ENCODE measurements at regions not wholly inside any gene's neighbourhood (a gene's known extent, or its start where the extent isn't known, plus 50 kb on each side); places are given as distances from the start of the nearest gene placed in this dataset.

DNA sequence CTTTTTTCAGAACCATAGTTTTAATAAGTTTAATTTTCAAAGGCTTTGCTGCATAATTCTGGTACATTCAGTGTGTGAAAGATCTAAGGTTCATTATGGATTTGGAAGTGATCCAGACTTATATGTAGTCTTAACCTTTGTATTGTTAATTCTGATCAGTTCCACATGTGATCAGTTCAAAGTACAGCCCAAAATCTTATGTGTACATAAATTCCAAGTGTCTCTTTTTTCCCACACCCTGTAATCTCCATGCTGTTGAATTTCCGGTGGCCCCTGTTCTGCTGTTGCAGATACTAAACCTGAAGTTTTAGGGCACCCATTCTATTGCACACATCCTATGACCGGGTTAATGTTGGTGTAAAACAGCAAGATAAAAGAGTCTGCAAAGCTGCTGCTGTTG lies 1147.5 kb upstream of the CDH8 start:
- TF ChIP-seq POLR2AphosphoS5 (IDR thresholded peaks at IDR 0.05; ENCODE audit: low read depth, low read length) = no peak
- TF ChIP-seq, protein P1, sequence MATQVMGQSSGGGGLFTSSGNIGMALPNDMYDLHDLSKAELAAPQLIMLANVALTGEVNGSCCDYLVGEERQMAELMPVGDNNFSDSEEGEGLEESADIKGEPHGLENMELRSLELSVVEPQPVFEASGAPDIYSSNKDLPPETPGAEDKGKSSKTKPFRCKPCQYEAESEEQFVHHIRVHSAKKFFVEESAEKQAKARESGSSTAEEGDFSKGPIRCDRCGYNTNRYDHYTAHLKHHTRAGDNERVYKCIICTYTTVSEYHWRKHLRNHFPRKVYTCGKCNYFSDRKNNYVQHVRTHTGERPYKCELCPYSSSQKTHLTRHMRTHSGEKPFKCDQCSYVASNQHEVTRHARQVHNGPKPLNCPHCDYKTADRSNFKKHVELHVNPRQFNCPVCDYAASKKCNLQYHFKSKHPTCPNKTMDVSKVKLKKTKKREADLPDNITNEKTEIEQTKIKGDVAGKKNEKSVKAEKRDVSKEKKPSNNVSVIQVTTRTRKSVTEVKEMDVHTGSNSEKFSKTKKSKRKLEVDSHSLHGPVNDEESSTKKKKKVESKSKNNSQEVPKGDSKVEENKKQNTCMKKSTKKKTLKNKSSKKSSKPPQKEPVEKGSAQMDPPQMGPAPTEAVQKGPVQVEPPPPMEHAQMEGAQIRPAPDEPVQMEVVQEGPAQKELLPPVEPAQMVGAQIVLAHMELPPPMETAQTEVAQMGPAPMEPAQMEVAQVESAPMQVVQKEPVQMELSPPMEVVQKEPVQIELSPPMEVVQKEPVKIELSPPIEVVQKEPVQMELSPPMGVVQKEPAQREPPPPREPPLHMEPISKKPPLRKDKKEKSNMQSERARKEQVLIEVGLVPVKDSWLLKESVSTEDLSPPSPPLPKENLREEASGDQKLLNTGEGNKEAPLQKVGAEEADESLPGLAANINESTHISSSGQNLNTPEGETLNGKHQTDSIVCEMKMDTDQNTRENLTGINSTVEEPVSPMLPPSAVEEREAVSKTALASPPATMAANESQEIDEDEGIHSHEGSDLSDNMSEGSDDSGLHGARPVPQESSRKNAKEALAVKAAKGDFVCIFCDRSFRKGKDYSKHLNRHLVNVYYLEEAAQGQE (IDR thresholded peaks at IDR 0.05; ENCODE audit: insufficient read depth in 1 of 2, low read depth in 2 of 2, low read length in 2 of 2) = no peak
- TF ChIP-seq FOXP2 (optimal IDR thresholded peaks at IDR 0.05; ENCODE audit: borderline replicate concordance, extremely low read depth, extremely low read length, insufficient read depth) = no peak
- TF ChIP-seq SIN3A (IDR thresholded peaks at IDR 0.05; ENCODE audit: borderline replicate concordance, insufficient read depth, low read length) = no peak
- TF ChIP-seq TAF1 (IDR thresholded peaks at IDR 0.05; ENCODE audit: borderline replicate concordance, insufficient read depth, low read length) = no peak

DNA sequence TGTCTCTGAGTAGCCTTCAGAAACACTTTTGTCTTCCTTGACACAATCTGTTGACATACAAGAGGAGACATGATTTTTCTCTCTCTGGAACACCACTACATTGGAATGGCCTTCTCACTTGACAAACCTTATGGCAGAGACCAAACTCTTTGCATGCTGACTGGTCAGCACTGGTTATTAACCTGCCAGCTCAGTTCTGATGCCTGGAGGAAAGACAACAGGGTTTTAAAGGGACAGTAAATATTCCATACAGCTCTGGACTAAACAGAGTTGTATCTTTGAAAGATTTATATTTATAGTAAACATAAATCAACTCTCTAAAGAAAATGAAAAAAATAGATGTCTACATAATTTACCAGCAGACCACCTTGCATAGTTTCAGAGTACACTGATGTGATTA lies 1139.1 kb upstream of the CDH8 start:
- TF ChIP-seq FOXP2 (optimal IDR thresholded peaks at IDR 0.05; ENCODE audit: borderline replicate concordance, extremely low read depth, extremely low read length, insufficient read depth) (no peak), SIN3A (IDR thresholded peaks at IDR 0.05; ENCODE audit: borderline replicate concordance, insufficient read depth, low read length) (no peak), POLR2AphosphoS5 (IDR thresholded peaks at IDR 0.05; ENCODE audit: low read depth, low read length) (no peak), TAF1 (IDR thresholded peaks at IDR 0.05; ENCODE audit: borderline replicate concordance, insufficient read depth, low read length) (no peak)
- TF ChIP-seq, protein P1 (IDR thresholded peaks at IDR 0.05; ENCODE audit: insufficient read depth in 1 of 2, low read depth in 2 of 2, low read length in 2 of 2) = no peak

DNA sequence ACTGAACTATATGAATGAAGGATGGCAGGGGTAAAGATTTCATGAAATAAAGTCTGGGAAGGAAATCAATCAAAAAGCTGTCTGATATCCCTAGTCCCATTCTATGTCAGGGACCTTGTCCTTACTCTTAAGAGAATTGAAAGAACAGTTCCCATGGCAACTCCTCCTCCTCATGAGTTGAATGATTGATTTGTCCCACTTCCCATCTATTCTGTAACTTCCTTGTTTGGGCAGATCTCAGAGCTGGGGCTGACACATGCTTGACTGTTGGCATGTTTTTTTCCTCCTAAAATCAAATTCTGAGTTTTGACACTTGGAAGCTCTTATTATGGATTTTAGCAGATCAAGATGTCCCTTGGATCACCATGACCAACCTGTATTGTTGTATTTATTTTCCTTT lies 1138.6 kb upstream of the CDH8 start:
- TF ChIP-seq TAF1 (IDR thresholded peaks at IDR 0.05; ENCODE audit: borderline replicate concordance, insufficient read depth, low read length) (no peak), SIN3A (IDR thresholded peaks at IDR 0.05; ENCODE audit: borderline replicate concordance, insufficient read depth, low read length) (no peak), FOXP2 (optimal IDR thresholded peaks at IDR 0.05; ENCODE audit: borderline replicate concordance, extremely low read depth, extremely low read length, insufficient read depth) (no peak), POLR2AphosphoS5 (IDR thresholded peaks at IDR 0.05; ENCODE audit: low read depth, low read length) (no peak)
- TF ChIP-seq, protein P1 (IDR thresholded peaks at IDR 0.05; ENCODE audit: insufficient read depth in 1 of 2, low read depth in 2 of 2, low read length in 2 of 2) = no peak

DNA sequence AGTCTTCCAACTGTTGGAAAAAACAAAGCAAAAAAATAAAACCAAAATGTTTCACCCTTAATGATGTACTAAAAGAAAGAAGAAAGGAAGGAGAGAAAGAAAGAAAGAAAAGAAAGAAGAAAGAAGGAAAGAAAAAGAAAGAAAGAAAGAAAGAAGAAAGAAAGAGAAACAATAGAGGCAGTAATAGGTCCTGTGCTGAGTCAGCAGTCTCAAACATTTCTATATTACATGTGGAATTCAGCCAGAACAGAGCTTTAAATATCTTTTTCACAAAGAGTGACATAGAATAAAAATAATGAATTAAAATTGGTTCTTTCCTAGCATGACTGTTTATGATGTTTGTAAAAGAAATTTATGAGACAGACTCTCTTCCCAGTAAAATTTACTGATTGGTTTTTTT lies 1135.3 kb upstream of the CDH8 start:
- no peak for TF ChIP-seq FOXP2 (optimal IDR thresholded peaks at IDR 0.05; ENCODE audit: borderline replicate concordance, extremely low read depth, extremely low read length, insufficient read depth)
- TF ChIP-seq SIN3A (IDR thresholded peaks at IDR 0.05; ENCODE audit: borderline replicate concordance, insufficient read depth, low read length) = no peak
- TF ChIP-seq POLR2AphosphoS5 (IDR thresholded peaks at IDR 0.05; ENCODE audit: low read depth, low read length) = no peak
- no peak for TF ChIP-seq TAF1 (IDR thresholded peaks at IDR 0.05; ENCODE audit: borderline replicate concordance, insufficient read depth, low read length)

DNA sequence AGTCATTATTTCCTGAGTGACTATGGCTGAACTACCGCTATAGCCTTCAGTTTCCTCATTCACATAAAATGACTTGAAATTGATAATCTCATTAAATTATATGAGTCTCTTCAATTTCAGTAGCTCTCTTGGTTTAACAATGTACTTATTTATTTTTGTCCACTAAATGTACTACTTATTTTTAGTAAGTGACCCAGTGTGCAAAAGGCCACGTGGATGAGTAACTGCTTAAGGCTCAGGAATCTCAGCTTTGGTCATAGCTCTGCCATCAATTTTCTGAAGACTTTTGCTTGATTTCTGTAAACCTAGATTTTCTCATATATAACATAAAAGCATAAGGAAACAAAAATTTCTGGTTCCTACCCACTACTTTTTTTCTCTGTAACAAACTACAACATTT lies 1132.9 kb upstream of the CDH8 start:
- TF ChIP-seq, protein P1 (IDR thresholded peaks at IDR 0.05; ENCODE audit: insufficient read depth in 1 of 2, low read depth in 2 of 2, low read length in 2 of 2) = no peak
- TF ChIP-seq POLR2AphosphoS5 (IDR thresholded peaks at IDR 0.05; ENCODE audit: low read depth, low read length) (no peak), TAF1 (IDR thresholded peaks at IDR 0.05; ENCODE audit: borderline replicate concordance, insufficient read depth, low read length) (no peak), SIN3A (IDR thresholded peaks at IDR 0.05; ENCODE audit: borderline replicate concordance, insufficient read depth, low read length) (no peak), FOXP2 (optimal IDR thresholded peaks at IDR 0.05; ENCODE audit: borderline replicate concordance, extremely low read depth, extremely low read length, insufficient read depth) (no peak)

Data from PFSK-1 (cell line).